B cell (primary cell): ENCODE measurements at regions not wholly inside any gene's neighbourhood (a gene's known extent, or its start where the extent isn't known, plus 50 kb on each side); places are given as distances from the start of the nearest gene placed in this dataset.

Source experiments
- ATAC-seq: fragments of 200-7000 bp; cut with Tn5 transposase; one replicate; pipeline ENCODE4 v1.10.0; 2021; ENCODE audit warnings: low read depth, mild to moderate bottlenecking, moderate number of reproducible peaks, moderate library complexity
- CTCF ChIA-PET: fragments of 350-600 bp; sonication (Branson Sonifier 250); formaldehyde crosslinking; loops from one replicate; lab custom pipeline; 2021; ENCODE audit warnings: antibody characterized with exemption, inconsistent platforms; lab: Charles Lee
- POLR2A ChIA-PET: fragments of 350-600 bp; sonication (Branson Sonifier 250); formaldehyde crosslinking; loops from one replicate; lab custom pipeline; 2021; ENCODE audit warnings: antibody characterized with exemption; lab: Charles Lee
- DNase-seq: peaks from one replicate; pipeline ENCODE4 v3.0.0; 2013
- H2AFZ ChIP-seq: 2 replicates; pipeline ENCODE4 v1.6.1; 2012; ENCODE audit warnings: mild to moderate bottlenecking, low read depth, low read length; ENCODE audit not compliant: insufficient read depth, poor library complexity, severe bottlenecking
- H3K27ac ChIP-seq, 2 donors: 1 replicate in 1 of 2; 2 replicates in 1 of 2; pipeline ENCODE4 v1.5.1; 2012 to 2013; ENCODE audit warnings: low read length in 2 of 2, mild to moderate bottlenecking in 2 of 2, moderate library complexity in 1 of 2
- H3K27me3 ChIP-seq, 4 experiments: fragments of 200-600 bp in 1 of 4; sonication (generic) in 1 of 4; replicated peaks in 1 of 4; 1 replicate in 2 of 4; 2 replicates in 2 of 4; pipeline versions ENCODE4 v1.6.1 to v1.7.0; 2013 to 2016; ENCODE audit warnings: low read length in 3 of 4, mild to moderate bottlenecking in 2 of 4, mixed read lengths in 1 of 4, moderate library complexity in 1 of 4; ENCODE audit not compliant: insufficient read depth in 4 of 4, control insufficient read depth in 3 of 4; ENCODE audit errors: control extremely low read depth in 1 of 4
- H3K36me3 ChIP-seq, 2 experiments: replicated peaks in 1 of 2; 1 replicate in 1 of 2; 2 replicates in 1 of 2; pipeline versions ENCODE4 v1.6.1 to v1.7.1; 2013; ENCODE audit warnings: low read length in 1 of 2; ENCODE audit not compliant: insufficient read depth in 2 of 2, control insufficient read depth in 1 of 2; ENCODE audit errors: control extremely low read depth in 1 of 2, extremely low read depth in 1 of 2
- H3K4me1 ChIP-seq, 2 donors: fragments of 200-600 bp in 1 of 2; sonication (generic) in 1 of 2; 1 replicate in 1 of 2; 2 replicates in 1 of 2; pipeline versions ENCODE4 v1.5.1 to v1.6.1; 2013 to 2017; ENCODE audit warnings: low read length in 2 of 2; ENCODE audit not compliant: control insufficient read depth in 2 of 2, insufficient read depth in 2 of 2
- H3K4me2 ChIP-seq: replicated peaks from 2 replicates; pipeline ENCODE3; 2012; ENCODE audit warnings: mild to moderate bottlenecking, low read depth, low read length; ENCODE audit not compliant: poor library complexity, severe bottlenecking
- H3K4me3 ChIP-seq, 5 experiments: fragments of 200-600 bp in 1 of 5; sonication (generic) in 1 of 5; 1 replicate in 3 of 5; 2 replicates in 2 of 5; pipeline versions ENCODE4 v1.5.1 to v1.7.0; 2011 to 2016; ENCODE audit warnings: low read length in 4 of 5, mild to moderate bottlenecking in 4 of 5, low read depth in 2 of 5, control low read depth in 1 of 5, moderate library complexity in 1 of 5; ENCODE audit not compliant: insufficient read depth in 1 of 5; ENCODE audit errors: control extremely low read depth in 1 of 5, extremely low read depth in 1 of 5
- H3K79me2 ChIP-seq: fragments of 200-600 bp; sonication (generic); one replicate; pipeline ENCODE4 v1.6.0; 2016; ENCODE audit warnings: low read length; ENCODE audit not compliant: control insufficient read depth, insufficient read depth
- H3K9ac ChIP-seq: fragments of 200-600 bp; sonication (generic); 2 replicates; pipeline ENCODE4 v1.6.1; 2017; ENCODE audit warnings: mild to moderate bottlenecking, low read length, moderate library complexity
- H3K9me3 ChIP-seq, 3 donors: one replicate each; pipeline versions ENCODE4 v1.6.1 to v1.7.1; 2013; ENCODE audit warnings: low read length in 2 of 3; ENCODE audit not compliant: control insufficient read depth in 2 of 3, insufficient read depth in 1 of 3; ENCODE audit errors: control extremely low read depth in 1 of 3
- H4K20me1 ChIP-seq: 2 replicates; pipeline ENCODE4 v1.6.0; 2012; ENCODE audit warnings: mild to moderate bottlenecking, low read length; ENCODE audit not compliant: insufficient read depth, control insufficient read depth, poor library complexity, severe bottlenecking
- H3K27ac Mint-ChIP-seq: one replicate; pipeline ENCODE4 v1.8.0; 2021; ENCODE audit warnings: mixed read lengths
- H3K27me3 Mint-ChIP-seq: one replicate; pipeline ENCODE4 v1.8.0; 2021; ENCODE audit warnings: mixed read lengths
- H3K4me1 Mint-ChIP-seq: one replicate; pipeline ENCODE4 v1.8.0; 2021; ENCODE audit warnings: mixed read lengths
- H3K4me3 Mint-ChIP-seq: one replicate; pipeline ENCODE4 v1.8.0; 2021; ENCODE audit warnings: mixed read lengths
- H3K9me3 Mint-ChIP-seq: one replicate; pipeline ENCODE4 v1.8.0; 2022; ENCODE audit warnings: mixed read lengths; ENCODE audit not compliant: insufficient read depth
- CTCF ChIP-seq: fragments of 200-600 bp; IDR thresholded peaks from one replicate; pipeline ENCODE4 v1.8.0; 2022; ENCODE audit warnings: antibody characterized with exemption, mild to moderate bottlenecking
- EZH2 ChIP-seq: IDR thresholded peaks from 2 replicates; pipeline ENCODE4 v1.6.1; 2012; ENCODE audit warnings: borderline replicate concordance, low read depth, mild to moderate bottlenecking, moderate library complexity, low read length; ENCODE audit not compliant: insufficient read depth, poor library complexity, severe bottlenecking
- WGBS: methylation state at CpG from one replicate; pipeline ENCODE4 v1.1.5; 2013; ENCODE audit warnings: missing lambda C conversion rate; ENCODE audit not compliant: insufficient coverage; 5-methylcytosine and 5-hydroxymethylcytosine counted together
- intact Hi-C: fragments of 100-400 bp; cut with micrococcal nuclease; formaldehyde crosslinking; loops from one replicate; pipeline ENCODE4 v1.10.0; 2022

GRCh38 chr3:118239253-118239652 lies 795.4 kb downstream of the IGSF11 start:
- DNase-seq (no peak), ATAC-seq (no peak)
- H3K9me3 Mint-ChIP-seq, result no peaks in the 10 kb centered on the region
- H3K27me3 ChIP-seq, result no peaks in the 10 kb centered on the region
- H3K4me1 ChIP-seq, result no peaks in the 10 kb centered on the region
- no peak overlapping the region for H3K27ac ChIP-seq
- no peak for TF ChIP-seq CTCF
- no peak for TF ChIP-seq EZH2
- H3K4me3 ChIP-seq, result no peak overlapping the region
- no peak overlapping the region for H3K9ac ChIP-seq
- no peaks in the 10 kb centered on the region for H3K27me3 Mint-ChIP-seq
- H3K27ac Mint-ChIP-seq, result no peak overlapping the region
- H3K79me2 ChIP-seq, result no peaks in the 10 kb centered on the region
- no peaks in the 10 kb centered on the region for H3K9me3 ChIP-seq
- intact Hi-C loops, result no loop called here
- H3K4me1 Mint-ChIP-seq, result no peaks in the 10 kb centered on the region
- 100% methylated on average over 5 of the region's 5 CpGs for WGBS
- no peaks in the 10 kb centered on the region for H3K36me3 ChIP-seq
- H3K4me3 Mint-ChIP-seq, result no peak overlapping the region
- CTCF ChIA-PET, result no interaction called here
- H3K4me2 ChIP-seq, result no peak overlapping the region
- no peak overlapping the region for H2AFZ ChIP-seq
- POLR2A ChIA-PET, result no interaction called here
- no peaks in the 10 kb centered on the region for H4K20me1 ChIP-seq

GRCh38 chr3:118244761-118245160 lies 789.9 kb downstream of the IGSF11 start:
- H3K27me3 ChIP-seq, result no peaks in the 10 kb centered on the region
- H4K20me1 ChIP-seq, result no peaks in the 10 kb centered on the region
- no peaks in the 10 kb centered on the region for H3K36me3 ChIP-seq
- no peaks in the 10 kb centered on the region for H3K4me1 ChIP-seq
- intact Hi-C loops, result no loop called here
- Mint-ChIP-seq H3K9me3 (no peaks in the 10 kb centered on the region), H3K4me1 (no peaks in the 10 kb centered on the region), H3K4me3 (no peak overlapping the region), H3K27ac (no peak overlapping the region), H3K27me3 (no peaks in the 10 kb centered on the region)
- no peak overlapping the region for H2AFZ ChIP-seq
- H3K9ac ChIP-seq, result no peak overlapping the region
- no peak for ATAC-seq
- no peaks in the 10 kb centered on the region for H3K79me2 ChIP-seq
- H3K4me3 ChIP-seq, result no peak overlapping the region
- ChIA-PET CTCF (no interaction called here), POLR2A (no interaction called here)
- no peak overlapping the region for H3K27ac ChIP-seq
- DNase-seq, result no peak
- no peak for TF ChIP-seq CTCF
- TF ChIP-seq EZH2, result no peak
- 76% methylated on average over 2 of the region's 3 CpGs for WGBS
- H3K4me2 ChIP-seq, result no peak overlapping the region
- no peaks in the 10 kb centered on the region for H3K9me3 ChIP-seq
